ENCODE measurements at regions not wholly inside any gene's neighbourhood (a gene's known extent, or its start where the extent isn't known, plus 50 kb on each side); places are given as distances from the start of the nearest gene placed in this dataset.

- Mint-ChIP-seq H3K27me3 (peaks cover 1 to 3% of the 10 kb centered on the region in 2 donors), H3K4me3 (no peak overlapping the region), H3K4me1 (no peaks in the 10 kb centered on the region), H3K9me3 (peaks cover 0 to 6% (median under 1%) of the 10 kb centered on the region in 8 donors), H3K27ac (no peak overlapping the region), H3K36me3 (no peaks in the 10 kb centered on the region)
- POLR2A ChIA-PET (ENCODE audit: partially characterized antibody), result no interaction called here
- Histone ChIP-seq H3K36me3 (ENCODE audit: insufficient read depth, low read length) (no peaks in the 10 kb centered on the region), H3K4me1 (ENCODE audit: insufficient read depth, low read length) (no peaks in the 10 kb centered on the region), H3K9me3 (ENCODE audit: control insufficient read depth in 1 of 2, low read length in 2 of 2) (no peaks in the 10 kb centered on the region), H3K27me3 (ENCODE audit: insufficient read depth, low read length) (no peaks in the 10 kb centered on the region), H3K27ac (ENCODE audit: low read depth, low read length) (no peak overlapping the region), H3K4me3 (ENCODE audit: low read length in 2 of 2) (no peak overlapping the region)
- CTCF ChIA-PET (ENCODE audit: partially characterized antibody), result no interaction called here
- intact Hi-C loops (cut with micrococcal nuclease), result no loop called here
- no peak for DNase-seq
Measured at GRCh38 chr5:86780018-86780417, 162.3 kb downstream of the COX7C start.

DNA sequence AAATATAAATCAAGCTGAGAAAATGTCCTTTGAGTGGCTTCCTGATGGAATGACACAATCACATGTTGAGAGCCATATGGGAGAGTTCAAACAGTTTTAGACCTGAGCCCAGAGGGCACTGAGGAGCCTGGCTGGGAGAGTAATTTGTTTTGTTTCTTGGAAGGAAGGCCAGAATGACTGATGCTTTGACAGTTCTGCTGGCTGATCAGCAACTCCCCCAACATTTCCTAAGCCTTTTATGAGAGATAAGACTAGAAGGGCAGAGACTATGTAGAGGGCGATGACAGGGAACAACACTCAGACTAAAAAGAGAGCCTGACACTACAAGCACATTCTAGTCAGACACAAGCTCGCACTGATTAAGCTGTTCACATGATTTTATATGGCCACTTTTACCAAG, 169.2 kb downstream of the COX7C start:
- Mint-ChIP-seq H3K9me3 (peaks cover 0 to 3% (median 0%) of the 10 kb centered on the region in 8 donors), H3K36me3 (no peaks in the 10 kb centered on the region), H3K27me3 (peaks cover 3 to 4% of the 10 kb centered on the region in 2 donors), H3K27ac (no peak overlapping the region), H3K4me1 (no peaks in the 10 kb centered on the region), H3K4me3 (no peak overlapping the region)
- Histone ChIP-seq H3K4me1 (ENCODE audit: insufficient read depth, low read length) (no peaks in the 10 kb centered on the region), H3K27ac (ENCODE audit: low read depth, low read length) (no peak overlapping the region), H3K36me3 (ENCODE audit: insufficient read depth, low read length) (no peaks in the 10 kb centered on the region), H3K27me3 (ENCODE audit: insufficient read depth, low read length) (no peaks in the 10 kb centered on the region), H3K9me3 (ENCODE audit: control insufficient read depth in 1 of 2, low read length in 2 of 2) (no peaks in the 10 kb centered on the region), H3K4me3 (ENCODE audit: low read length in 2 of 2) (no peak overlapping the region)
- ChIA-PET POLR2A (ENCODE audit: partially characterized antibody) (no interaction called here), CTCF (ENCODE audit: partially characterized antibody) (interaction anchor here (0.6 kb wide), 1 partner anchor 10 kb away, joined by 3 read pairs; no protein-coding TSS in a partner anchor)
- intact Hi-C loops (cut with micrococcal nuclease), result no loop called here
- DNase-seq, result no peak

GRCh38 chr5:86795659-86796058, 177.9 kb downstream of the COX7C start:
- no peaks in the 10 kb centered on the region for H3K4me1 ChIP-seq (ENCODE audit: insufficient read depth, low read length)
- ChIA-PET POLR2A (ENCODE audit: partially characterized antibody) (no interaction called here), CTCF (ENCODE audit: partially characterized antibody) (no interaction called here)
- H3K9me3 ChIP-seq (ENCODE audit: control insufficient read depth in 1 of 2, low read length in 2 of 2), result no peaks in the 10 kb centered on the region
- no peak for DNase-seq
- Mint-ChIP-seq H3K36me3 (no peaks in the 10 kb centered on the region), H3K4me1 (no peaks in the 10 kb centered on the region), H3K27ac (no peak overlapping the region), H3K27me3 (peaks cover 1 to 11% of the 10 kb centered on the region in 2 donors), H3K4me3 (no peak overlapping the region), H3K9me3 (peaks cover 0 to 1% (median 0%) of the 10 kb centered on the region in 8 donors)
- H3K4me3 ChIP-seq (ENCODE audit: low read length in 2 of 2), result no peak overlapping the region
- intact Hi-C loops (cut with micrococcal nuclease), result no loop called here
- H3K27me3 ChIP-seq (ENCODE audit: insufficient read depth, low read length), result no peaks in the 10 kb centered on the region
- H3K36me3 ChIP-seq (ENCODE audit: insufficient read depth, low read length), result no peaks in the 10 kb centered on the region
- no peak overlapping the region for H3K27ac ChIP-seq (ENCODE audit: low read depth, low read length)

GRCh38 chr5:86797677-86798076, 179.9 kb downstream of the COX7C start:
- DNase-seq, result no peak
- Histone ChIP-seq H3K27me3 (ENCODE audit: insufficient read depth, low read length) (no peaks in the 10 kb centered on the region), H3K36me3 (ENCODE audit: insufficient read depth, low read length) (no peaks in the 10 kb centered on the region), H3K9me3 (ENCODE audit: control insufficient read depth in 1 of 2, low read length in 2 of 2) (no peaks in the 10 kb centered on the region), H3K4me3 (ENCODE audit: low read length in 2 of 2) (no peak overlapping the region), H3K4me1 (ENCODE audit: insufficient read depth, low read length) (no peaks in the 10 kb centered on the region), H3K27ac (ENCODE audit: low read depth, low read length) (no peak overlapping the region)
- intact Hi-C loops (cut with micrococcal nuclease), result no loop called here
- peaks cover 1 to 13% of the 10 kb centered on the region in 2 donors for H3K27me3 Mint-ChIP-seq
- H3K27ac Mint-ChIP-seq, result no peak overlapping the region
- no peak overlapping the region for H3K4me3 Mint-ChIP-seq
- peaks cover 0 to 1% (median 0%) of the 10 kb centered on the region in 8 donors for H3K9me3 Mint-ChIP-seq
- H3K4me1 Mint-ChIP-seq, result no peaks in the 10 kb centered on the region
- CTCF ChIA-PET (ENCODE audit: partially characterized antibody), result no interaction called here
- POLR2A ChIA-PET (ENCODE audit: partially characterized antibody), result no interaction called here
- H3K36me3 Mint-ChIP-seq, result no peaks in the 10 kb centered on the region

DNA sequence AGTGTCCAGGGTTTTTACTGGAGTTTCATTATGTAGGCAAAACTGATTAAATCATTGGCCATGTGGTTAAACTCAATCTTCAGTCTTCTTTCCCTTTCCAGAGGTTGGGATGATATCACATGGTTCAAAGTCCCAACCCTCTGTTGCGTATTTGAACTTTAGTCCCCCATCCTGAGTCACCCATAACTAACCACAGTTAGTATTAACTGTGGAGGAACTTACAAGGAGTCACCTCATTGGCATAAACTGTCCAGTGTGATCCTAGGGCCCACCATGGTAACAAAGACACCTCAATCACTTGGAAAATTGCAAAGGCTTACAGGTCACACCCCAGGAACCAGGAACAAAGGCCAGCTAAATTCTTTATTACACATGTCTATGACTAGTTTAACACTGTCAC, 188.5 kb downstream of the COX7C start:
- Mint-ChIP-seq H3K4me1 (no peaks in the 10 kb centered on the region), H3K9me3 (peaks cover 0 to 18% (median 5%) of the 10 kb centered on the region in 8 donors), H3K4me3 (no peak overlapping the region), H3K27me3 (peaks cover 6 to 9% of the 10 kb centered on the region in 2 donors), H3K36me3 (peaks cover 0 to 3% of the 10 kb centered on the region in 2 donors), H3K27ac (no peak overlapping the region)
- Histone ChIP-seq H3K36me3 (ENCODE audit: insufficient read depth, low read length) (no peaks in the 10 kb centered on the region), H3K27me3 (ENCODE audit: insufficient read depth, low read length) (no peaks in the 10 kb centered on the region), H3K9me3 (ENCODE audit: control insufficient read depth in 1 of 2, low read length in 2 of 2) (no peaks in the 10 kb centered on the region), H3K27ac (ENCODE audit: low read depth, low read length) (no peak overlapping the region), H3K4me1 (ENCODE audit: insufficient read depth, low read length) (no peaks in the 10 kb centered on the region), H3K4me3 (ENCODE audit: low read length in 2 of 2) (no peak overlapping the region)
- POLR2A ChIA-PET (ENCODE audit: partially characterized antibody), result no interaction called here
- DNase-seq, result no peak
- CTCF ChIA-PET (ENCODE audit: partially characterized antibody), result no interaction called here
- intact Hi-C loops (cut with micrococcal nuclease), result no loop called here

DNA sequence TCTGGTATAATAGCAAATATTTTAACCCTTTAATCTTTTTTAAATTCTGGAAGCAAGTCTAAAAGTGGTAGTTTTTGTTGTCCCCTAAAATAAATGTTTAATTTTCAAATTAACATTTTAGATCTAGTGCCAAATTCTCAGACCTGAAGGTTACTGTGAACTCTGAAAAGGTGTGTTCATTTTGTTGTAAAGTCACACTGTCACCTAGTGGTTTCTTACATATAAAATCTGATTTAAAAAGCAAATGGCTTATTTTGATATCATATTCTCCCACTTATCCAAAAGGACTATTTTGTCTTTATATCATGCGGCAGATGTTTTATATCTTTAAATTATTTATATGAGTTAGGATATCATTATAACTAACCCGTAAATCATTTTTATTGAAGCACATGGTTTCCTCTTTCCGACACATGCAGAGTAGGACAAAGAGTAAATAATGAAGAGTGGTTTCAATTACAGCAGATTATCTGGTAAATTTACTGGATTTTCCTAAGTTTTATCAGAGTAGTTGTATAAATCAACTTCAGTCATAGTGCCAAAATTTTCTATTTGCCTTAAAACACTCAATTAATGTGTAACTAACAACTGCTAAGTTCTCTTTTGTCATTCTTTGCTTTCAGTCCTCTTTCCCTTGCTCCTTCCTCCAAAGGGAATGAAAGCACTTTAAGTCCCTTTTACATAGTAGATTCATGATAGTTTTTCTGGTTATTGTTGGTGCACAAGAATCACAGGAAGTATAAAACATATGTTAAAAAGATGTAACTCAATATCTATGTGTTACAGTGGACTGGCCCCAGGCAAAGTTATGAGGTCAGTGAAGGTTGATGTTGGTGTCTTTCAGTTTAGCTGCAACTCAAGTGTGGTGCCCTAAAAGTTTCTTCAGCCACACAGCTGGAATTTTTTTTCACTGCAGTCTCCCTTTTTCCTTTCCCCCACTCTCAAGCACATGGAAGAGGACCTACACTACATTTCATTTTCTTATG, 189.6 kb downstream of the COX7C start:
- no peak overlapping the region for H3K4me3 Mint-ChIP-seq

GRCh38 chr5:86814315-86814714, 196.6 kb downstream of the COX7C start:
- H3K4me3 Mint-ChIP-seq, result no peak overlapping the region
- Histone ChIP-seq H3K4me3 (ENCODE audit: low read length in 2 of 2) (no peak overlapping the region), H3K27me3 (ENCODE audit: insufficient read depth, low read length) (no peaks in the 10 kb centered on the region), H3K36me3 (ENCODE audit: insufficient read depth, low read length) (no peaks in the 10 kb centered on the region), H3K27ac (ENCODE audit: low read depth, low read length) (no peak overlapping the region), H3K4me1 (ENCODE audit: insufficient read depth, low read length) (no peaks in the 10 kb centered on the region), H3K9me3 (ENCODE audit: control insufficient read depth in 1 of 2, low read length in 2 of 2) (no peaks in the 10 kb centered on the region)
- no peaks in the 10 kb centered on the region for H3K36me3 Mint-ChIP-seq
- ChIA-PET CTCF (ENCODE audit: partially characterized antibody) (no interaction called here), POLR2A (ENCODE audit: partially characterized antibody) (no interaction called here)
- no peaks in the 10 kb centered on the region for H3K4me1 Mint-ChIP-seq
- no peak for DNase-seq
- peaks cover 0 to 2% (median 0%) of the 10 kb centered on the region in 8 donors for H3K9me3 Mint-ChIP-seq
- intact Hi-C loops (cut with micrococcal nuclease), result no loop called here
- H3K27me3 Mint-ChIP-seq, result peaks cover 0 to 1% of the 10 kb centered on the region in 2 donors
- no peak overlapping the region for H3K27ac Mint-ChIP-seq

More for the DNA sequence above, 189.6 kb downstream of the COX7C start:
- ChIA-PET CTCF (ENCODE audit: partially characterized antibody) (no interaction called here), POLR2A (ENCODE audit: partially characterized antibody) (no interaction called here)
- no peaks in the 10 kb centered on the region for H3K4me1 Mint-ChIP-seq
- intact Hi-C loops (cut with micrococcal nuclease), result no loop called here
- Histone ChIP-seq H3K9me3 (ENCODE audit: control insufficient read depth in 1 of 2, low read length in 2 of 2) (no peaks in the 10 kb centered on the region), H3K36me3 (ENCODE audit: insufficient read depth, low read length) (no peaks in the 10 kb centered on the region), H3K27ac (ENCODE audit: low read depth, low read length) (no peak overlapping the region), H3K27me3 (ENCODE audit: insufficient read depth, low read length) (no peaks in the 10 kb centered on the region), H3K4me1 (ENCODE audit: insufficient read depth, low read length) (no peaks in the 10 kb centered on the region), H3K4me3 (ENCODE audit: low read length in 2 of 2) (no peak overlapping the region)
- peaks cover 3 to 9% of the 10 kb centered on the region in 2 donors for H3K27me3 Mint-ChIP-seq
- no peak for DNase-seq
- peaks cover 0 to 18% (median 5%) of the 10 kb centered on the region in 8 donors for H3K9me3 Mint-ChIP-seq
- H3K27ac Mint-ChIP-seq, result no peak overlapping the region
- peaks cover 0 to 3% of the 10 kb centered on the region in 2 donors for H3K36me3 Mint-ChIP-seq

Data from CD4-positive, alpha-beta memory T cell (primary cell).